SKM-1 (cell line): ENCODE measurements at regions not wholly inside any gene's neighbourhood (a gene's known extent, or its start where the extent isn't known, plus 50 kb on each side); places are given as distances from the start of the nearest gene placed in this dataset.
A peak's percentile ranks its signal among the peaks of the same experiment; 100 is the strongest.

ENCODE experiments used
- DNase-seq: peaks from one replicate; lab custom pipeline; 2025; ENCODE audit not compliant: unreplicated experiment; lab: John Stamatoyannopoulos, UW

DNA sequence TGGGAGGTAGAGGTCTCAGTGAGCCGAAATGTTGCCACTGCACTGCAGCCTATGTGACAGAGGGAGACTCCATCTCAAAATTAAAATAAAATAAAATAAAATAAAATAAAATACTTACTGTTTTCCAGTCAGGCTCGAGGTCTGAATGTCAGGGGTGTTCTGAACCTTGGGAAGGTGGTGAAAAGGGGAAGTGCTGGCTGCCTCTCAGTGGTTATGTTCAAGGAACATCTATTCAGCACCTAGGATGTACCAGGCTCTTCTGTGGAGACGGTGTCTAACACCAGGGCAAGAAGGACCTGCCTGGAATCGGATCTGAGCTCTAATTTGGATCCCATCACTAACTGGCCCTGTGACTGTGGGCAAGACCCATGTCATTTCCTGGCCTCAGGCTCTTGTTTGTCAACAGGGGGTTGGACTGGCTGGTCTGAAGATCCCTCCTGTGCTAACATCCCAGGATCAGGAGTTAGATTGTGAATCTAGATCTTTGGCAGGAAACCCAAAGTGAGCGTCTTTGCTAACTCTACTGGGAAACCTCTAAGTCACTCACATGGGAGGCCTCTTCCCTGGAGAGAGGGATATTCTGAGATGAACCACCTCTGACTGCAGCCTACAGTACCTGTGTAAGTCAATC, 63.4 kb upstream of the SIRPG start:
- DNase-seq, result no peak

DNA sequence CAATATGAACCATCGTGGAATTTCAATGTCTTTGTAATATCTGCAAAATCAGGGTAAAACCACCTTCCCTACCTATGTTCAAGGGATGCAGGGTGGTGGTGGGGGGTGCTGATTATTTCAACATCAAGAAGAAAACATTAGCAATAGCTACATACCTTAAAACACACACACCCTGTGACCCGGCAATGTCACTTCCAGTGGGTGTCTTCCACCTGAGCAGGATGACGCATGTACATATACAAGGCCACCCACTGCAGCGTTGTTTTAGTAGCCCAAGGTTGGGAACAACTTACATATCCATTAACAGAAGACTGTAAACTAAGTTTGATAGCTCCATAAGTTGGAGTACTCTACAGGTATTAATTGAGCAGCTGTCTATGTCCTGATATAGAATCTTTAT, 62.6 kb upstream of the SIRPG start:
- no peak for DNase-seq

- DNase-seq, result no peak
Measured at GRCh38 chr20:1718604-1719384, 61.2 kb upstream of the SIRPG start.

- no peak for DNase-seq
Measured at GRCh38 chr20:1712634-1713624, 55.4 kb upstream of the SIRPG start.

- DNase-seq, result no peak
Measured at GRCh38 chr20:1711826-1712601, 54.4 kb upstream of the SIRPG start.

DNA sequence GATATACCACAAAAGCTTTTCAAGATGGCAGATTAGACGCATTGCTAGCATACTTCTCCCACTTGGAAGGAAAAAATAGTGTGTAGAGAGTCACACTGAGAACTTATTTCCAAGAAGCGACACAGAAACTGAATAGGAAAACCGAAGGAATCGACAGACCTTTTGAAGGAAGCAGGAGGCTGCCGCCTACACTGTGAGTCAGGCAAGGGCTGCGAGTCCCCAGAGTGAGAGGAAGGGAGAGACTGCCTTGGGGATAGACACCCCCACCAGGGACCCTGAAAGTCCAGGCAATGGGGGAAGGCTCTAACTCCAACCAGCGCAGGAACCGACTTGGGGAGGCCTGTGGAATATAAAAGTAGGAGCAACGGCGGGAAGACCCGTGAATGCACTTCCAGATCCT, 53.7 kb upstream of the SIRPG start:
- no peak for DNase-seq

GRCh38 chr20:1710484-1710883, 52.9 kb upstream of the SIRPG start:
- DNase-seq, result no peak

- DNase-seq, result peak; percentile 24
Measured at GRCh38 chr20:1707588-1708449, 50.2 kb upstream of the SIRPG start.
